GM13977 (cell line): ENCODE measurements at regions not wholly inside any gene's neighbourhood (a gene's known extent, or its start where the extent isn't known, plus 50 kb on each side); places are given as distances from the start of the nearest gene placed in this dataset.

ENCODE experiments used
- DNase-seq: peaks from one replicate; pipeline ENCODE4 v3.0.0; 2012; ENCODE audit warnings: low spot score
- in situ Hi-C: fragments of 300-500 bp; cut with MboI; formaldehyde crosslinking; loops from one replicate; pipeline ENCODE4 v1.12.0; 2022; ENCODE audit warnings: low sequenced_read_pairs, low pct_unique_long_range_greater_than_20kb, mixed read lengths, inconsistent platforms; ENCODE audit not compliant: unreplicated experiment
- TF ChIP-seq, protein P1 (sequence below): IDR thresholded peaks from 2 replicates; pipeline ENCODE4 v1.5.1; 2012; ENCODE audit warnings: mild to moderate bottlenecking, control low read depth; ENCODE audit not compliant: insufficient read depth; ENCODE audit errors: extremely low read depth, missing control alignments

DNA sequence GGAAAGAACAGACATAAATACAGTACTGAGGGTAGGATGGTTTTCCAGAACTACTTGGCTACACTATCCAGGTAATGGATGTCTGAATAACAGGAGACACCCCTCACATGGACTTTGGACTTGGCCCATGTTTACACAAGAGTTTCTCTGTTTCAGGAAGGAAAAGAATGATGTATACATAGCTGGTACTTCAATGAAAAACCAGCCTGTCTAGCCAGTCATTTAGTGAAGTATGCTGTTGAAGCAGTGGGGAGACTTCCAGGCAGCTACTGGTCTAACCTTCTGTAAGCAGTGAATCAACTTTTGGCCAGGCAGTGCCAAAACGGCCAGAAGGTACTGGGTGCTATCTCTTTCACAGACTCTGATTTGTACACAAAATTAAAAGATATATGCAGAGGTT is 135.0 kb downstream of the MBL2 start:
- no peak for DNase-seq
- in situ Hi-C loops: no loop called here
- TF ChIP-seq, protein P1, sequence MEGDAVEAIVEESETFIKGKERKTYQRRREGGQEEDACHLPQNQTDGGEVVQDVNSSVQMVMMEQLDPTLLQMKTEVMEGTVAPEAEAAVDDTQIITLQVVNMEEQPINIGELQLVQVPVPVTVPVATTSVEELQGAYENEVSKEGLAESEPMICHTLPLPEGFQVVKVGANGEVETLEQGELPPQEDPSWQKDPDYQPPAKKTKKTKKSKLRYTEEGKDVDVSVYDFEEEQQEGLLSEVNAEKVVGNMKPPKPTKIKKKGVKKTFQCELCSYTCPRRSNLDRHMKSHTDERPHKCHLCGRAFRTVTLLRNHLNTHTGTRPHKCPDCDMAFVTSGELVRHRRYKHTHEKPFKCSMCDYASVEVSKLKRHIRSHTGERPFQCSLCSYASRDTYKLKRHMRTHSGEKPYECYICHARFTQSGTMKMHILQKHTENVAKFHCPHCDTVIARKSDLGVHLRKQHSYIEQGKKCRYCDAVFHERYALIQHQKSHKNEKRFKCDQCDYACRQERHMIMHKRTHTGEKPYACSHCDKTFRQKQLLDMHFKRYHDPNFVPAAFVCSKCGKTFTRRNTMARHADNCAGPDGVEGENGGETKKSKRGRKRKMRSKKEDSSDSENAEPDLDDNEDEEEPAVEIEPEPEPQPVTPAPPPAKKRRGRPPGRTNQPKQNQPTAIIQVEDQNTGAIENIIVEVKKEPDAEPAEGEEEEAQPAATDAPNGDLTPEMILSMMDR: no peak

DNA sequence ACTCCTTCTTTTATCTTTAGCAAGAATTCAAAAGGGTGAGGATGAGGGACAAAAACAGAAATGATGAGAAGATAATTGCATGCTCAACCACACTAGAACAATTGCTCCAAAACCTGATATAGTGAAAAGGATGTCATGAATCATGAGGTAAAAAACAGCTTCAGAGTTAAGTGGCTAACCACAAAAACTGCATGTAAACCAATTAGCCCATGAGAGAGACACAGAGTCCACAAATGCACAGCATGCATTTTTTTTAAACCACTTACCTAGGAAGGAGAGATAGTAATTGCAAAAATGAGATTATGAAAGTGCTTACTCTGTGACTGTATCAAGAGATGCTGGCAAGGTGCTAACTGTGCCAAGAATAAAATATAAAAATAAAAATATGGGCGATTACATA is 132.9 kb downstream of the MBL2 start:
- in situ Hi-C loops: no loop called here

DNA sequence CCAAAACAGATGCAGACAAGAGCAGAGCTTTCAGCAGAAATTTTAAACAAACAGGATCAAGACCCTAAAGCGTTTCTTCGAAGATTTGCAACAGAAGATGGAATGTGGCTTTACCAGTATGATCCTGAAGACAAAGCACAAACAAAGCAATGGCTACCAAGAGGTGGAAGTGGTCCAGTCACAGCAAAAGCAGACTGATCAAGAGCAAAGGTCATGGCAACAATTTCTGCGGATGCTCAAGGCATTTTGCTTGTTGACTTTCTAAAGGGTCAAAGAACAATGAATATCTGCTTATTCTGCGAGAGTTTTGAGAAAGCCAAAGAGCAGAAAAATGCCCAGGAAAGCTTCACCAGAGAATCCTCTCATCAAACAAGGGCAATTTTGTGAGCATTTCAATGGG is 130.4 kb downstream of the MBL2 start:
- DNase-seq: no peak
- in situ Hi-C loops: no loop called here
- TF ChIP-seq, protein P1: no peak

More for the DNA sequence above, 132.9 kb downstream of the MBL2 start:
- TF ChIP-seq, protein P1: no peak
- no peak for DNase-seq

DNA sequence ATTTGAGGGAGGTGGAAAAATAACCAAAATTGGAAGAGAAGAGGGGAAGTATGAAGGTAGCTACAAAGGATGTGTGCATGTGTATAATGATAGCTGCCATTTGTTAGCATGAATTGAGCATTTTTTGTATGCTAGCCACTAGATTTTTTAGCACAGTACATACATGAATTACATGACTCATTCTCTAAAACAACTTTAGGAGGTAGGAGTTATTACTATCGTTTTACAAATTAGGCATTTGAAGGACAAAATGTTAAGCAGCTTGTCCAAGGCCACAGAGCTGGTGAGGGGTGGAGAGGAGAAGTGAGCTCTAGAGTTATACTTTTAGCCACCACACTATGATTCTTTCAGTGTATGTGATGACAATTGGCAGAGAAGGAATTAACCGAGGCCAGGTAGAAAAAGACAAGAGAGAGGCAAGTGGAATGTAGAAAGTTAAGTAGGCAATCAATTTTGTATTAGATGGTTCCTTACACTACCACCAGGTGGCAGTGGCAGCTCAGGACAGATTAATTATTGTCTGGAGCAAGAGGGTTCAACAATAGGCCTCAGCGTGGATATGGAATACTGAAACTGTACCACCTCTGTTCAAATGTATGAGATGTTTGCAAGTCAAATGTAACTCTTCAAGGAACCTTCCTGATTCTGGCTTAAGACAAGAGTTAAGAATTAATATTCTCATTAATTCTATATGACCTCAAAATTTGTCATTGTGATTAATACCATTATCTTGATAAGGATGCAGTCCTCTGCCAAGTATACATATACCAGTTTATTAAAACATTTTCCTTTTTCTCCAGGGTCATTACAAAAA is 128.0 kb downstream of the MBL2 start:
- TF ChIP-seq, protein P1: peak; percentile 72
- in situ Hi-C loops: no loop called here
- DNase-seq: peak; percentile 19

DNA sequence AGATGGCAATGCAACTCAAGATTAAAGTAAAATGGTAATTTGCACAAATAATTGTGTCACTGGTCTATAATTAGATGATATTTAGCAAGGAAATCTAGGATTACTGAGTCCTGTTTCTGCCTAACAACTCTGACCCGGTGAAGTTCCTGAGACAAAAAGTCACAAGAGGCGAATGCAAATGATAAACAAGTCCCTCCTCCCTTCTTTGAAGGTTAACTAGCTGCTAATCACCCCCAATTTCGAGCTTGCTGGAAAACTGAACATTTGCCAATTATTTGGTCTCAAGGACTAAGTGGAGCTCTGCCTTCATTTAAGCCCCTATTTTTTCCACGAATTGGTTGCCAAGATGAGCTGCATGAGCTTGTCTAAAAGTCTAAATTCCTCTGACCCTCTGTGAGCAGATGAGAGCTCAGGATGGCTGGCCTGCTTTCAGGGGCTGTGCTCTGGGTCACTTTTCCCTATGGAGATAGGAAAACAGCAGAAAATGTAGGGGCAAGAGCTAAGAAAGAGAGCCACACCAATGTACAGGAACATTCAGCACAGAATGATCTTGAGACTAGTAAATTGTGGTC is 127.3 kb downstream of the MBL2 start:
- in situ Hi-C loops: no loop called here
- DNase-seq: no peak
- TF ChIP-seq, protein P1: no peak

DNA sequence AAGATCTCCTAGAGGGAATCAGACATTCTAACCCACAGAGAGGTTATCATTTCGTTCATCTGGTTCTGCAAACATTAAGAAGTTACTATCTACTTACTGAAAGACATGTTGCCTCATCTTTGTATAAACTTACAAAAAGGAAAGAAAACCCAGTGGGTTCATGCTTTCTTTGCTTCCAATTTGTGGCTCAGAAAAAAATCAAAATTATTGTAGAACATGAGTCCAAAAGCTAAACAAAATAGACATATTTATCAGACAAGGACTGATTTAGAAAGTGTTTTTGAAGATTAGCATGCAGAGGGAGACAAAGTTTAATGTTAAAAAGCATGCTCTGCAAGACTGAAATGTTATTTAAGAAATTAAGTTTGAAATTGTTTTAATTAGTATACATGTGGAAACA is 123.1 kb downstream of the MBL2 start:
- in situ Hi-C loops: no loop called here
- TF ChIP-seq, protein P1: no peak

More for the DNA sequence above, 123.1 kb downstream of the MBL2 start:
- DNase-seq: no peak
